GM18867 (cell line): ENCODE measurements at regions not wholly inside any gene's neighbourhood (a gene's known extent, or its start where the extent isn't known, plus 50 kb on each side); places are given as distances from the start of the nearest gene placed in this dataset.

Experiments used
- ATAC-seq: cut with Tn5 transposase; IDR thresholded peaks from one replicate; pipeline ENCODE4 v1.9.1; 2021; ENCODE audit warnings: mild to moderate bottlenecking, moderate library complexity; ENCODE audit not compliant: unreplicated experiment

GRCh38 chr1:5717031-5717682 is 275.1 kb downstream of the NPHP4 start:
- ATAC-seq, result no peak

- no peak for ATAC-seq
These were observed 276.1 kb downstream of the NPHP4 start for GRCh38 chr1:5716126-5716525.

DNA sequence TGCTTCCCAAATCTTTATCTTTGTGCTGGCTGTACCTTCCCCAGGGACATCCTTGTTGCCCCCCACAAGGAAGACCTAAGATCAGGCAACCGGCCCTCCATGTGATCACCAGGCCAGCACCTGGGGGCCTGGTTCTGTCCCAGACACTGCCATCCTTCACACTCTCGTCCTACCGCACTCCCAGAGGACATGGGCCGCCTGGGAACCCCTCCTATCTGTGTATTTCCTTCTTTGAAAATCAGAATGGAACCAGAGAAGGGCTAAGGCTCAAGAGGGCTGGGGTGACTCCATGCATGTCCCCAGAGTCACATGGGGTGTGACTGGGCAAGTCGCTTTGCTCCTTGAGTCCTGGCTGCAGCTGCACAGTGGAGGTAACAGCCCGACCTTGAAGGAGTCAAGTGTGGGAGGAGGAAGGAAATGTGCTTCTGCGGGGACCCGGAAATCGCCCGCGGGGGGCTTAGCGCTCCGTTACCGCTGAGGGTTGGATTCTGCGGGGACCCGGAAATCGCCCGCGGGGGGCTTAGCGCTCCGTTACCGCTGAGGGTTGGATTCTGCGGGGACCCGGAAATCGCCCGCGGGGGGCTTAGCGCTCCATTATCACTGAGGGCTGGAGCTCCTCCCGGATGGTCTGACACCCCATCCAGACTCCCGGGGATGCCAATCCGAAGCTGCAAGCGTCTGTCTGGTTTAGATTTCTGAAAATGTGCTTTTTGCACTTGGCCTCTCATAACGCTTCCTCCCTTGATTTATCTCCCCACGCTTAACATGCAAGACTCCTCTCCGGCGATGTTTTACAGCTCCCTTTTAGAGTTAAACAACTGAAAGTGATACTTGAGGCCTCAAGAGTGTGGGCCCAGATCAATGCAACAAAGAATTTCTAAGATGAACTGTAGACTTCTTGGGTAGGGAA is 278.9 kb downstream of the NPHP4 start:
- ATAC-seq, result no peak

DNA sequence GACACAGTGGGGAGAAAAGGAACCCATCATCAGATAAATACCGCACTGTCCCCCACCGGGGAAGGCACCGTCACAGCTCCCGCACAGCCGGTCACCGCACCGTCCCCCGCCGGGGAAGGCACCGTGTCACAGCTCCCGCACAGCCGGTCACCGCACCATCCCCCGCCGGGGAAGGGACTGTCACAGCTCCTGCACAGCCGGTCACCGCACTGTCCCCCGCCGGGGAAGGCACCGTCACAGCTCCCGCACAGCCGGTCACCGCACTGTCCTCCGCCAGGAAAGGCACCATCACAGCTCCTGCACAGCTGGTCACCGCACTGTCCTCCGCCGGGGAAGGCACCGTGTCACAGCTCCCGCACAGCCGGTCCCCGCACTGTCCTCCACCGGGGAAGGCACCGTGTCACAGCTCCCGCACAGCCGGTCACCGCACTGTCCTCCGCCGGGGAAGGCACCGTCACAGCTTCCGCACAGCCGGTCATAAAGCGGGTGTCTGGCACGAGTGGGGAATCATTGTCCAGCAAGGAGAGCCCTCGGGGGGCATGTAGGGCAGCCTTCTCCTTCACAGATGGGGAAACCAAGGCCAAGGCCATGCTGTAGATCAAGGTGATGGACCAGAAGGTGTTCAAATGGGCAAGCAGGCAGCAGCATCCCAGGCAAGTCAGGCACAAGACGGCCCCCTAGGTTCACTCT is 280.1 kb downstream of the NPHP4 start:
- no peak for ATAC-seq

DNA sequence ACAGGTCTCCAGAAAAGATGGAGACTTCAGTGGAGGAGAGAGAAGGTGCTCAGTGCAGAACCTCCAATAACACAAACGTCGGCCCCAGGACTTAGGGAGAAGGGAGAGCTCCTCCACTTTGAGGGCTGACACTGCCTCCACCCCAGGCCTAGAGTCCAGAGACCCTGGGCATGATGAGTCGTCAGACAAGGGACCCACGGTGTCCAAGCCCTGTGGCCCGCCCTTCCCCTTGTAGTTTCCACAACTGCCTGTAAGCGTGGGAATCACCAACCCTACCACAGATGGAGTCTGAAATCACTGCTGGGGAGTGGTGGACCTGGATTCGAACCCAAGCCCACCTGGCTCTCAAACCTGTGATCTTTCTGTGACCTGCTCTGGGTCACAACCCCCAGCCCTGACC is 281.1 kb downstream of the NPHP4 start:
- no peak for ATAC-seq

DNA sequence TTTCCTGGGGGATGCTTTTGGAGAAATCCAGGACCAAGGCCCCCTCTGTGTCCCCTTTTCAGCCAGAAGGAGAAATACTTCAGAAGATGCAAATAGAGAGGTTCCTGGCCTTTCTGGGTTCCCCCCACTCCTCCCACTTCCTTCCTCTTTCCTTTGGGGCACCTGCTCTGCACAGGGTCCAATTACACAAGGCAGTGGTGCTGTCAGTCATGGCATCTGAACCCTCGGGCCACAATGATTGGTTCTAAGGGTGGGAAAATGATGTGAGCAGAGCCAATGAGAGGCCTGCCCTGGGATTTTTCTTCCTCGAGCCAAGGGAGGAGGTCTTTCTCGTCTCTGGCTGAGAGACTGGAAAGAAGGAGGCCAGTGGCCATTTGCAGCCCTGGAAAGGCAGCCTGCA is 282.2 kb downstream of the NPHP4 start:
- no peak for ATAC-seq

DNA sequence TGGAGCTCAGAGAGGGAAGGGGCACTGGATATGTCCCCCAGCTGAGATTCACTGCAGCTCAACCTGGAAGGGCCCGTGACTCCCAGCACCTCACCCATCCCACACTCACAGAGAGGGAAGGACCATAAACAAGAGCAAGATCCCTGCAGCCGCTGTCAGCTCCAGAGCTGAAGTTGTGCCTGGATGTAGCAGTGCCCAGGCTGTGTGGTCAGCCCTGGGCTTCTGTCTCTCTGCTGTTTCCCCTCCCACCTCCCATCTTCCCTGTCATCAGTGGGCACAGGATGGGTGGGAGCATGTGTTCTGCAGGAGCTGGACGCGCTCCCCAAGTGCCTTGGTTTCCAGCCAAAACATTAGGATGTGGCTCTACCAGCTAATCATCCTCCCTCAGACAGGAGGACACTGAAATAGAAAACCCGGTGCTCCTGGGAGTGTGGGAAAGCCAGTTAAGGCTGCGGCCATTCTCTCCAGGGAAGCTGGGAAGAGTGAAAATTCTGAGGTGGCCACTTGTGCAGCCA is 282.7 kb downstream of the NPHP4 start:
- ATAC-seq, result no peak

DNA sequence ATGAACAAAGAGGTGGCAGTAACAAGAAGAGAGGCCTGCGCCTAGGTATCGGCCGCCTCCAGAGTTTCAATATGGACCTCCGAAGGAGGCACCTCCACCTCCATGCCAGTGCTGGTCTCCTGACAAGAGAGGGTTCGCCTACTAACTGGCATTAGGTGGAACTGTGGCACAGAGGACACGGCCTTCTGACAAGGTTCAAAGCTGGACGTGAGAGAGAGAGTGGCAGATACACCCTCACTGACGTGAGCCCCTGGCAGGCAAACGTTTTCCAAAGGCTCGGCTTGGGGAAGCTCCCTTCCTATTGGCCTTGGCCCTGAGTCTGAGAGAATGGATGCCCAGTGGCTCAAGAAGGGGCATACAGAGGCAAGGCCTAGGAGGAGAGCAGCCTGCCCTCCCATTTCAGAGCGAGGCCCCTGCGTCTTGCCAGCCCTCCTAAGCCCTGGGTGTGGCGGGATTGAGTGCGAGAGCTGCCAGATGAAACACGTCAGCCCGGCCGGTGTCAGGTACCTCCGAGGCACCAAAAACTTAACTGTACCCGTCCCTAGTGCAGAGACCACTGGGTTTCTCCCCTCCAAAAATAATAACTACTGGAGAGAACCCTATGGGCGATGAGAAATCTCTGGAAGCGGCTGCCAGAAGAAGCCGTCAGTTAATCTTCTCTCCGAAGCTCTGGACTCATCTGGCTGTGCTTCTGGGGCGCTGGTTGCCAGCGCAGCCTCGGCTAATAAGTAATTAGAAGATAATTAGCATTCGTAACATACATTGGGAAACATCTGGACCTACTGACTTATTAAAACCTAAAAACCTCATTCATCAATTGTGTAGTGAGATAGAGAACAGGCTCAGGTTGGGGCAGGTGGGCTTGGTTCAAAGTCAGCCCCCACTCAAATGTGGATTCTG is 283.6 kb downstream of the NPHP4 start:
- ATAC-seq, result no peak

DNA sequence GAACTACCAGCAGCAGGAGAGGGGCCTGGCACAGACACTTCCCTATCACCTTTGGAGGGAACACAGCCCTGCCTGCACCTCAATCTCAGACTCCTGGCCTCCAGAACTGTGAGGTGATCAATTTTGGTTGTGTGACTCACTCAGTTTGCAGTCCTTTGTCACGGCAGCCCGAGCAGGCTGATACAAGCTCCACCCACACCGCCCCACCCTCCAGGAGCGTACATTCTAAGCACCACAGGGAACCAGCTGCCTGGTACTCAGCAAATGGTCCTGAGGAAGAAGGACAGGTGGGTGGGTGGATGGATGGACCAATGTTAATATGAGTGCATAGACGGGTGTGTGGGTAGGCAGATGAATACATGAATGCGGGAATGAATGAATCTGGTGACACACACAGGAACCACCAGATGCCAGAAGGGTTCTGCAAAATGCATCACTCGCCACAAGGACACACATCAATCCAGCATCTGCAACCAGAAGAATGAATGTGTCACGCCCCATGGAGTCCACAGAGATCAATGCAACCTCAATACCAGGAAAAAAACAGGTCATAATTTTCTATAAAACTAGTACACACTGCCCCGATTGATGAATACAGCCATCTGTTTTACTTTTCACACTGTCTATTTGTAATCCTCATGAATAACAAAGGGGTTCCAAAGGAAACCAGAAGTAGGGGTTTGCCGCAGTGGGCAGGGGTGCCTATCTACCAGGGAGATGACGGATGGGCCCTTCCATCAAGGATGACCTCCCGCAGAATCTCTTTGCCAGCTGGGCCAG is 284.5 kb downstream of the NPHP4 start:
- ATAC-seq, result no peak

DNA sequence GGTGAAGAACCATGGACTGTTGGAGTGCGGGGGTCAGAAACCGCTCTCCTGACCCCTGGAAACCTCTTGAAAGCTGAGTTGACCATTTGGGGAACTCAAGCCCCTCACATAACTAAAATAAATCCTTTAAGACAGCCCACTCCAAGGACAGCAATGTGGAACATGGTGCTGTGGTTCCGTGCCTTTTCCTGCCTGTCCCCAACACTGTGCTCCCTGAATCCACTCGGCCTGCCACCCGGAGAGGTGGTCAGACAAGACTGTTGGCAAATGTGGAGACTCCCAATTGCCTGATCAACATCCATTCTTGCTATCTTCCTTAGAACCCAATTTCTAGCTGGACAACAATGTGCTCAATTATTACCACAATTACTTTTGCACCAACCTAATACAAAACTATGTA is 286.0 kb downstream of the NPHP4 start:
- ATAC-seq, result no peak

DNA sequence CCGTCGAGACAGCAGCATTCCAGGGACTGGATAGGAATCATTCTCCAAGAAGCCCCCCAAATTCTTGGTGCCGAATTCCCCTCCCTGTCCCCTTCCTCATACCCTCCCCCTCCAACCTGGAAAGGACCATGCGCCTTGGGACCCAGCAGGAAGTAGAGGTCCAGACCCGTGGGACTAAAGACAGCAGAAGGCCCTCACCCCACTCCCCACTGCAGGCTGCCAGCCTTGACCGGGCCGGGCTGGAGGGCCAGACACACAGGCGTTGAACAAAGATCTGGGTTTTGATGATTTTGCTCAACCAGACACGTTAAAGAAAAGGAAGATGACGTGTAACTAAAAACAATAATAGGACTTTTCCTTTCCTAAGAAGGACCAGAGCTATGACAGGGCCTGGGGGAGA is 286.5 kb downstream of the NPHP4 start:
- ATAC-seq, result no peak

DNA sequence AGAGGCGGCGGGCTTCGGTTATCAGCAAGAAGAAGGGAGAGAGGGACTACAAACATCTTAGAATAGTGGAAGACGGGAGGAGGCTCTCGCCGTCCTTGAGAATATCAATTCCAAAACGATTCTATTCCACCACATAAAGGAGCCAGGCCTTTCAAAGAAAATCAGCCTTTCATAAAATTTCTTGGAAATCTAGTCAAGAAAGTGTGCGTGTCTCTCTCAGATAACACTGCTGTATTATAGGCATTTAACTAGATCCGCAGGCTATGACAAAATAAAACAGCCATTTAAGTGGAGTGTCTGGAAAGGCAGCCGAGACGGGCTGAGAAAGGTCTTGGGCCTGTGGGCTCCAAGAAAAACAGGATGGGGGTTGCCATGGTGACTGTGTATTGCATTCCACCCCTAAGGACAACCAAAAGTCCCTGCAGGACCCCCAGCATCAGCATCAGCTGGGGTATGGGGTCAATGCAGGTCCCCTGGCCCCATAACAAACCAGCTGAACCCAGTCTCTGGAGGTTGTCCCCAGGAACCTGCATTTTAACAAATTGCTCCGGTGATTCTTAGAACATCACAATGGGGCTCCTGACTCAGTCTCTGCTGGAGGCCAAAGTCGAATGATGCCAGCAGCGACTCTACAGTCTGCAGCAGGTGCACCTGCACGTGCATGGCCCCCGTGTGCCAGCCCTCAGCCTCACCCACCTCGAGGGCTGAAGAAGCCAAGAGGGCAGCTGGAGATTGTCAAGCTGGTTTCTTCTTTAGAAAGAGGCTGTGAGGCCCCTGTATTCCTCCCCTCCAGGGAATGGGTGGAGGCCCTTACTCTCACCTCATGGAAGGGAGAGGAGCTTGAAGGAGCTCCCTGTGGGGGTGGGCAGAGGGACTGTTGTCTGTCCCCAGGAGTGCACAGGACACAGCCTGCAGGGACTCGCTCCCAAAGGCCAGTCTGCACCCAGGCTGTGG is 287.4 kb downstream of the NPHP4 start:
- ATAC-seq, result no peak

DNA sequence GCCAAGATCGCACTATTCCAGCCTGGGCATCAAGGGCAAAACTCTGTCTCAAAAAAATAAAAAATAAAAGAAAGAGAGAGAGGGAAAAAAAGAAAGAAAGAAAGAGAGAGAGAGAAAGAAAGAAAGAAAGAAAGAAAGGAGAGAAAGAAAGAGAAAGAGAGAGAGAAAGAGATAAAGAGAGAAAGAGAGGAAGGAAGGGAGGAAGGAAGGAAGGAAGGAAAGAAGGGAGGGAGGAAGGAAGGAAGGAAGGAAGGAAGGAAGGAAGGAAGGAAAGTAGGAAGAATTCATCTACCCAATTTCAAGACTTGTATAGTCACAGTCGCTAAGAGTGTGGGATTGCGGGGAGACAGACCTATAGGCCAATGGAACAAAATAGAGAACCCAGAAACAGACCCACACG is 290.6 kb downstream of the NPHP4 start:
- no peak for ATAC-seq

GRCh38 chr1:5693568-5693967 is 298.7 kb downstream of the NPHP4 start:
- ATAC-seq, result no peak

- no peak for ATAC-seq
These were observed 299.6 kb downstream of the NPHP4 start for GRCh38 chr1:5692664-5693063.

DNA sequence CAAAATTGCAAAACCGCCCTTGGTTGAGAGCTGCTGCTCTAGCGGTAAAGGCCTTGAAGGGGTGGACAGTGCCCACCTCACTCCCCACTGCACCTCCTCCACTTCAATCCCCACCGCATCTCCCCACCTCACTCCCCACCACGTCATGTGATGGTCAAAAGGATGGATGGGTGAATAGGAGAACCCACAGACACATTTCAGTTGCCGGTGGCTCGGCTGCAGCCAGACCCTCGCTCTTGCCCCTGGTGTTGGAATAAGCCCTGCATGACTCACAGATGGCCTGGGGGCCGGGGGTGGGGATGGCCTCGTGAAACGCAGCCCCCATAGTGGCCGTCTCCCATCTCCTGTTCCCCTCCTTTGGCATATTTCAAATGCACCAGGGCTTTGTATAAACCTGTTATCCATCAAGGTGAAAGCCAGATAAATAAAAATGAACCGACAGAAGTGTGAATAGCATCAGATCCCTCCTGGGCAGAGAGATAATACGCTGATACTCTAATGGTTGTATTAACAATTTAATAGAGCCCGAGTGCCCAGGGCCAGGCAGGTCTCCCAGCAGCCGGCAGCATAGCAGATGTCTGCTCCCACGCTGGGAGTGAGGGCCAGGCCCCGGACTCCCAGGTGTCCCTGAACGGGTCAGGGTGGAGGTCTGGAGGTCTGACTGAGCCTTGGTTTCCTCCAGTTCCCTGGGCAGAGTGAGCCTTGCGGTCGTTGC is 300.3 kb downstream of the NPHP4 start:
- no peak for ATAC-seq

GRCh38 chr1:5690898-5691297 is 301.3 kb downstream of the NPHP4 start:
- no peak for ATAC-seq

GRCh38 chr1:5690291-5690690 is 301.9 kb downstream of the NPHP4 start:
- ATAC-seq, result no peak
